ENCODE measurements at regions not wholly inside any gene's neighbourhood (a gene's known extent, or its start where the extent isn't known, plus 50 kb on each side); places are given as distances from the start of the nearest gene placed in this dataset.

DNA sequence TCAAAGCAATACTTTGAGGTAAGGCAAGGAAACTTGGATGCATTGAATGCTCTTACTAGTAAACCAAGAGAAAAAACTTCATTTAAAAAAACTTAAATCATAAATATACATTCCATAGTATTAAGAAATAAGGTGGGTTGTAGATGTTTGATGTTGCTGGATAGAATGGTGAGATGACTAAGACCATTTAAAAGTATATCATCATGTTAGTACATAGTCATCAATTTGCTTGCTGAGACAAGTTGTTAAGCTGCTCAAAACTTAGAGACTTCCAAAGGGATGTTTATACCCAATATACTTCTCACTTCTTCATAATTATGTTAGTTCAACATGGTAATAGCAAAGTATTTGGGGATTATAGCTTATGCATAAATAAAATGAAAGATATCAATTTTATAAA, 675.5 kb upstream of the MGAT4C start:
- H3K4me1 ChIP-seq (ENCODE audit: control insufficient read depth, insufficient read depth, low read length): no peaks in the 10 kb centered on the region
- H3K36me3 ChIP-seq (ENCODE audit: control insufficient read depth, insufficient read depth, low read length): no peaks in the 10 kb centered on the region
- H3K9me3 Mint-ChIP-seq: peaks cover 2 to 9% of the 10 kb centered on the region in 2 donors
- DNase-seq: no peak
- no peak overlapping the region for H3K27ac ChIP-seq (ENCODE audit: low read length)
- no peak overlapping the region for H3K4me3 ChIP-seq (ENCODE audit: low read length)
- H3K4me1 Mint-ChIP-seq: no peaks in the 10 kb centered on the region
- H3K4me3 Mint-ChIP-seq: no peak overlapping the region
- no peaks in the 10 kb centered on the region for H3K36me3 Mint-ChIP-seq
- H3K27me3 Mint-ChIP-seq (ENCODE audit: low read depth in 2 of 2): no peaks in the 10 kb centered on the region
- intact Hi-C loops (cut with micrococcal nuclease): no loop called here
- no peaks in the 10 kb centered on the region for H3K9me3 ChIP-seq (ENCODE audit: control insufficient read depth, insufficient read depth, low read length)
- H3K27me3 ChIP-seq (ENCODE audit: control insufficient read depth, insufficient read depth, low read length): no peaks in the 10 kb centered on the region
- no peak overlapping the region for H3K27ac Mint-ChIP-seq
- TF ChIP-seq, protein P1, sequence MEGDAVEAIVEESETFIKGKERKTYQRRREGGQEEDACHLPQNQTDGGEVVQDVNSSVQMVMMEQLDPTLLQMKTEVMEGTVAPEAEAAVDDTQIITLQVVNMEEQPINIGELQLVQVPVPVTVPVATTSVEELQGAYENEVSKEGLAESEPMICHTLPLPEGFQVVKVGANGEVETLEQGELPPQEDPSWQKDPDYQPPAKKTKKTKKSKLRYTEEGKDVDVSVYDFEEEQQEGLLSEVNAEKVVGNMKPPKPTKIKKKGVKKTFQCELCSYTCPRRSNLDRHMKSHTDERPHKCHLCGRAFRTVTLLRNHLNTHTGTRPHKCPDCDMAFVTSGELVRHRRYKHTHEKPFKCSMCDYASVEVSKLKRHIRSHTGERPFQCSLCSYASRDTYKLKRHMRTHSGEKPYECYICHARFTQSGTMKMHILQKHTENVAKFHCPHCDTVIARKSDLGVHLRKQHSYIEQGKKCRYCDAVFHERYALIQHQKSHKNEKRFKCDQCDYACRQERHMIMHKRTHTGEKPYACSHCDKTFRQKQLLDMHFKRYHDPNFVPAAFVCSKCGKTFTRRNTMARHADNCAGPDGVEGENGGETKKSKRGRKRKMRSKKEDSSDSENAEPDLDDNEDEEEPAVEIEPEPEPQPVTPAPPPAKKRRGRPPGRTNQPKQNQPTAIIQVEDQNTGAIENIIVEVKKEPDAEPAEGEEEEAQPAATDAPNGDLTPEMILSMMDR (IDR thresholded peaks at IDR 0.05): no peak
- ATAC-seq: no peak

DNA sequence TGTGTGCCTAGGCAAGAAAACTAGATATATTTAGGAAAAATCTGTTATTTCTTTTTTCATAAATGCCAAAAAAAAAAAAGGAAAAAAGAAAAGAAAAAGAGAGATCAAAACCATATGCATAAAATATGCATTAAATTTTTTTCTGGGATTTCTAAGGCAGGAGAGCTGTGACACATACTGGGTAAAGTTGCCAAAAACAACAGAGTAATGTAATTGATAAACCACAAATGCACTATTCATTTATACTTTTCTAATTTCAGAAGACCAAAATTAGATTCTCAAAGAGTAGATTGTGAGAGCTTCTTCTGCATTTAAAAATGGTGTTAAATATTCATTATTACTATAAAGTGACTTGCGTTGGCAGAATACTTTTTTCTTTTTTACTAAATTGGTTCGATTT, 673.8 kb upstream of the MGAT4C start:
- Mint-ChIP-seq H3K4me1 (no peaks in the 10 kb centered on the region), H3K9me3 (peaks cover 4 to 17% of the 10 kb centered on the region in 2 donors), H3K27ac (no peak overlapping the region), H3K27me3 (ENCODE audit: low read depth in 2 of 2) (no peaks in the 10 kb centered on the region), H3K4me3 (no peak overlapping the region), H3K36me3 (peaks cover 4% of the 10 kb centered on the region)
- intact Hi-C loops (cut with micrococcal nuclease): no loop called here
- H3K27me3 ChIP-seq (ENCODE audit: control insufficient read depth, insufficient read depth, low read length): no peaks in the 10 kb centered on the region
- H3K9me3 ChIP-seq (ENCODE audit: control insufficient read depth, insufficient read depth, low read length): no peaks in the 10 kb centered on the region
- H3K36me3 ChIP-seq (ENCODE audit: control insufficient read depth, insufficient read depth, low read length): no peaks in the 10 kb centered on the region
- no peaks in the 10 kb centered on the region for H3K4me1 ChIP-seq (ENCODE audit: control insufficient read depth, insufficient read depth, low read length)
- TF ChIP-seq, protein P1 (IDR thresholded peaks at IDR 0.05): no peak
- H3K4me3 ChIP-seq (ENCODE audit: low read length): no peak overlapping the region
- DNase-seq (no peak), ATAC-seq (no peak)
- H3K27ac ChIP-seq (ENCODE audit: low read length): no peak overlapping the region
- no CpG with 5 or more reads among the region's 2 CpGs for WGBS (ENCODE audit: insufficient coverage)

DNA sequence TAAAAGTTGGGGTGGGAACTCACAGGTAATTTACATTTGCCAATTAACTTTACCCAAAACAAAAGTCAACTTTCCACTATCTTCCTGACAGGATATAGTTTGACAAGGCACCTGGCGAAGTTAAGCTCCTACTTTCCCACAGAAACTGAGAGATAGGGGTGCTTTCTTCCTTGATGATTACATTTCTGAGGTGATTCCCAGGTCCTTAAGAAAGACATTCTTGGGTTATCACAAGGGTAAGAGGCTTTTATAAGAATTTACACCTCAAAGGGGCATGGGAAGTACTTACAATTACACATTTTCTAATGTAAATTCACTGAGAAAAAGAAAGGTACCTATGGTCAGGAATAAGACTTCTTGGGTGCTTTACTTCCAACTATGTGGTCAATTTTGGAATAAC, 660.9 kb upstream of the MGAT4C start:
- DNase-seq (no peak), ATAC-seq (no peak)
- H3K27me3 ChIP-seq (ENCODE audit: control insufficient read depth, insufficient read depth, low read length): no peaks in the 10 kb centered on the region
- TF ChIP-seq, protein P1 (IDR thresholded peaks at IDR 0.05): no peak
- Mint-ChIP-seq H3K36me3 (peaks cover 5% of the 10 kb centered on the region), H3K9me3 (peaks cover 12% of the 10 kb centered on the region in 2 donors), H3K4me3 (no peak overlapping the region), H3K27ac (no peak overlapping the region), H3K27me3 (ENCODE audit: low read depth in 2 of 2) (no peaks in the 10 kb centered on the region), H3K4me1 (no peaks in the 10 kb centered on the region)
- H3K36me3 ChIP-seq (ENCODE audit: control insufficient read depth, insufficient read depth, low read length): no peaks in the 10 kb centered on the region
- no peak overlapping the region for H3K27ac ChIP-seq (ENCODE audit: low read length)
- no peak overlapping the region for H3K4me3 ChIP-seq (ENCODE audit: low read length)
- no CpG with 5 or more reads among the region's 1 CpG for WGBS (ENCODE audit: insufficient coverage)
- H3K4me1 ChIP-seq (ENCODE audit: control insufficient read depth, insufficient read depth, low read length): no peaks in the 10 kb centered on the region
- H3K9me3 ChIP-seq (ENCODE audit: control insufficient read depth, insufficient read depth, low read length): peaks cover 6% of the 10 kb centered on the region
- intact Hi-C loops (cut with micrococcal nuclease): no loop called here

DNA sequence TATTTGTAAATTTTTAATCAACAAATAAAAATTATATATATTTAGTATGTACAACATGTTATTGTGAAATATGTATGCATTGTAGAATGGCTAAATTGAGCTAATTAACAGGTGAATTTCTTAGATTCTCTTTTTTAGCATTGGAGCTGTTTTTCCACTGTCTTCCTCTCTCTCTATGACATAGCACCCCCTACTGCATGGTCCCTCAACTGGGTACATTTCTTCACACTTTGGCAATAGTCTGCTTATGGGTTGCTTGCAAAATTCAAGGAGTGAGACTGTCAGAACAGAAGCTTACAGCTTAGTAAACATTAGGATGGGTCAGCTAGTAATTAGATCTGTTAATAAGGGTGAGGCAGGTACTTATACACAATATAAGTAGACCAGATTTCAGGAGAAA, 658.5 kb upstream of the MGAT4C start:
- intact Hi-C loops (cut with micrococcal nuclease): no loop called here
- DNase-seq (no peak), ATAC-seq (no peak)
- Histone ChIP-seq H3K4me3 (ENCODE audit: low read length) (no peak overlapping the region), H3K27ac (ENCODE audit: low read length) (no peak overlapping the region), H3K9me3 (ENCODE audit: control insufficient read depth, insufficient read depth, low read length) (peaks cover 6% of the 10 kb centered on the region), H3K27me3 (ENCODE audit: control insufficient read depth, insufficient read depth, low read length) (no peaks in the 10 kb centered on the region), H3K36me3 (ENCODE audit: control insufficient read depth, insufficient read depth, low read length) (no peaks in the 10 kb centered on the region), H3K4me1 (ENCODE audit: control insufficient read depth, insufficient read depth, low read length) (no peaks in the 10 kb centered on the region)
- Mint-ChIP-seq H3K27ac (no peak overlapping the region), H3K9me3 (peaks cover 9 to 12% of the 10 kb centered on the region in 2 donors), H3K36me3 (no peaks in the 10 kb centered on the region), H3K4me1 (no peaks in the 10 kb centered on the region), H3K27me3 (ENCODE audit: low read depth in 2 of 2) (no peaks in the 10 kb centered on the region), H3K4me3 (no peak overlapping the region)
- TF ChIP-seq, protein P1 (IDR thresholded peaks at IDR 0.05): no peak
